ENCODE measurements at regions not wholly inside any gene's neighbourhood (a gene's known extent, or its start where the extent isn't known, plus 50 kb on each side); places are given as distances from the start of the nearest gene placed in this dataset.
"Not testable (repeated sequence)": the region's sequence is repeated elsewhere in the genome, so short reads cannot be mapped to it uniquely, and the experiment has no call there.

DNA sequence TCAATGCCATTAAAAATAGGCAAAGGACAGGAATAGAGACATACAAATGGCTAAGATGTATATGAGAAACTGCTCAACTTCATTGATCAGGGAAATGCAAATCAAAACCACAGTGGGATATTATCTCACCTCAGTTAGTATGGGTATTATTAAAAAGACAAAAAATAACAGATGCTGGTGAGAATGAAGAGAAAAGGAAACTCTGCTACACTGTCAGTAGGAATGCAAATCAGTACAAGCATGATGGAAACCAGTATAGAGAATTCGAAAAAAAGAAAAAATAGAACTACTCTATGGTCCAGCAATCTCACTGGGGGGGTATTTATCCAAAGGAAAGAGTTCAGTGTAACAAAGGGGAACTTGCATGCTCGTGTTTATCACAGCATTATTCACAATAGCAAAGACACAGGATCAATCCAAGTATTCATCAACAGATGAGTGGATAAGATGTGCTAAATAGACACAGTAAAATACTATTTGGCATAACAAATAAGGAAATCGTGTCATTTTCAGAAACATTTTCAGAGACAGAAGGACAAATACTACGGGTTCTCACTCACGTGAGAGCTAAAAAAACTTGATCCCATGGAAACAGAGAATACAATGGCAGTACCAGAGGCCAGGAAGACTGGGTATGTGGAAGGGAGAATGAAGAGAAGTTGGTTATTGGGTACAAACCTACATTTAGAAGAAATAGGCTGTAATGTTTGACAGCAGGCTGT, 60.6 kb downstream of the CCDC74A start:
- H3K4me2 ChIP-seq (ENCODE audit: low read length) = peak overlapping the region; percentile 57

DNA sequence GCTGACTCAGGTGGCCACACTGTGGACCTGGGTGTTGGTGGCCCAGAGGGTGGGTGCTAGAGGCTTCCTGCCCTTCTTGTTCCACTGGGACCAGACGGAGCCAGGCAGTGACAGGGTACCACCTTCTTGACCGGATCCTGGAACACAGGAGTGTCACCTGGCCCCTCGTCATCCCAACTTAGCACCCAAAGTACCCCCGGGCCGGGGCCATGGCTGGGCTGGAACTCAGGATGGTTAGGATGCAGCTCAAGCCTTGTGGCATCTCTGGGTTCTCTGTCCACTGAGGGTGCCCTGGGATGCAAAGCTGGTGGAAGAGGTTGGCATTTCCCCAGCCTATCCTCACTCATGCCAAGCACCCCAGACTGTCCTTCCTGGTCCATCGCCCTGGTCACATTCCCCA, 61.4 kb downstream of the CCDC74A start:
- not testable (repeated sequence) for H4K20me1 ChIP-seq (ENCODE audit: insufficient read depth, low read length); H3K9me2 ChIP-seq (ENCODE audit: insufficient read depth, low read length); BruUV-seq (replicated peaks); H3K4me3 ChIP-seq (ENCODE audit: low read depth, low read length, poor library complexity, severe bottlenecking); H3K36me3 ChIP-seq (ENCODE audit: insufficient read depth, low read length); DNase-seq (ENCODE audit: low spot score); H3K79me2 ChIP-seq (ENCODE audit: insufficient read depth, low read depth, low read length); H3K9me3 ChIP-seq (ENCODE audit: low read length)
- Histone ChIP-seq H2AFZ (ENCODE audit: low read length) (peak overlapping the region; percentile 65; the same call in 1 of the 2 replicates), H3K4me1 (ENCODE audit: insufficient read depth, low read length, poor library complexity, severe bottlenecking) (peaks cover 77% of the 10 kb centered on the region), H3K27ac (ENCODE audit: low read depth, low read length, poor library complexity, severe bottlenecking) (peak overlapping the region; percentile 87), H3K4me2 (ENCODE audit: low read length) (peak overlapping the region; percentile 57)
- ChIA-PET POLR2A (interaction anchor here (1.6 kb wide), 1 partner anchor 93 kb away, joined by 4 read pairs; no protein-coding TSS in a partner anchor), CTCF (ENCODE audit: unreplicated experiment) (interaction anchor here (0.5 kb wide), 1 partner anchor 103 kb away, joined by 5 read pairs; no protein-coding TSS in a partner anchor)
- intact Hi-C loops (cut with micrococcal nuclease; ENCODE audit: unreplicated experiment) = loop anchor here (5.0 to 10.0 kb wide), 2 partner anchors 62 to 1234 kb away; partner anchors contain the start of genes CCDC74A and PTPN18

More for the DNA sequence above, 60.6 kb downstream of the CCDC74A start:
- TF ChIP-seq CTCF (conservative IDR thresholded peaks at IDR 0.05; ENCODE audit: low read length) = no peak
- no peak for TF ChIP-seq EZH2phosphoT487 (IDR thresholded peaks at IDR 0.05; ENCODE audit: borderline replicate concordance, low read depth, low read length)
- no TSS peak for BruUV-seq (replicated peaks)
- no peaks in the 10 kb centered on the region for H3K9me3 ChIP-seq (ENCODE audit: low read length)
- peak; percentile 74 for DNase-seq (ENCODE audit: low spot score)
- peak overlapping the region; percentile 62 for H2AFZ ChIP-seq (ENCODE audit: low read length)
- ChIA-PET CTCF (ENCODE audit: unreplicated experiment) (no interaction called here), POLR2A (no interaction called here)
- H3K36me3 ChIP-seq (ENCODE audit: insufficient read depth, low read length) = no peaks in the 10 kb centered on the region
- H3K27ac ChIP-seq (ENCODE audit: low read depth, low read length, poor library complexity, severe bottlenecking) = peak overlapping the region; percentile 87
- H3K4me3 ChIP-seq (ENCODE audit: low read depth, low read length, poor library complexity, severe bottlenecking) = peak overlapping the region; percentile 52
- no peaks in the 10 kb centered on the region for H3K9me2 ChIP-seq (ENCODE audit: insufficient read depth, low read length)
- intact Hi-C loops (cut with micrococcal nuclease; ENCODE audit: unreplicated experiment) = loop anchor here (5.0 to 10.0 kb wide), 2 partner anchors 61 to 1234 kb away; partner anchors contain the start of genes CCDC74A and PTPN18
- H3K79me2 ChIP-seq (ENCODE audit: insufficient read depth, low read depth, low read length) = no peaks in the 10 kb centered on the region
- H3K4me1 ChIP-seq (ENCODE audit: insufficient read depth, low read length, poor library complexity, severe bottlenecking) = peaks cover 81% of the 10 kb centered on the region
- no peaks in the 10 kb centered on the region for H4K20me1 ChIP-seq (ENCODE audit: insufficient read depth, low read length)

GRCh38 chr2:131590366-131590765, 62.7 kb downstream of the CCDC74A start:
- CTCF ChIA-PET (ENCODE audit: unreplicated experiment) = no interaction called here
- Histone ChIP-seq H3K79me2 (ENCODE audit: insufficient read depth, low read depth, low read length) (no peaks in the 10 kb centered on the region), H3K4me2 (ENCODE audit: low read length) (no peak overlapping the region), H4K20me1 (ENCODE audit: insufficient read depth, low read length) (no peaks in the 10 kb centered on the region), H3K9me2 (ENCODE audit: insufficient read depth, low read length) (no peaks in the 10 kb centered on the region), H3K4me3 (ENCODE audit: low read depth, low read length, poor library complexity, severe bottlenecking) (no peak overlapping the region), H3K4me1 (ENCODE audit: insufficient read depth, low read length, poor library complexity, severe bottlenecking) (peaks cover 65% of the 10 kb centered on the region), H3K36me3 (ENCODE audit: insufficient read depth, low read length) (no peaks in the 10 kb centered on the region), H3K9me3 (ENCODE audit: low read length) (no peaks in the 10 kb centered on the region), H2AFZ (ENCODE audit: low read length) (no peak overlapping the region), H3K27ac (ENCODE audit: low read depth, low read length, poor library complexity, severe bottlenecking) (peak overlapping the region; percentile 87)
- no TSS peak for BruUV-seq (replicated peaks)
- intact Hi-C loops (cut with micrococcal nuclease; ENCODE audit: unreplicated experiment) = no loop called here
- TF ChIP-seq CTCF (conservative IDR thresholded peaks at IDR 0.05; ENCODE audit: low read length) (no peak), EZH2phosphoT487 (IDR thresholded peaks at IDR 0.05; ENCODE audit: borderline replicate concordance, low read depth, low read length) (no peak)
- DNase-seq (ENCODE audit: low spot score) = no peak
- POLR2A ChIA-PET = interaction anchor here (0.8 to 1.6 kb wide), 2 partner anchors 8 to 92 kb away, joined by 4 read pairs; no protein-coding TSS in a partner anchor
